ENCODE measurements at regions not wholly inside any gene's neighbourhood (a gene's known extent, or its start where the extent isn't known, plus 50 kb on each side); places are given as distances from the start of the nearest gene placed in this dataset.
A peak's percentile ranks its signal among the peaks of the same experiment; 100 is the strongest.
"Not testable (repeated sequence)": the region's sequence is repeated elsewhere in the genome, so short reads cannot be mapped to it uniquely, and the experiment has no call there.

DNA sequence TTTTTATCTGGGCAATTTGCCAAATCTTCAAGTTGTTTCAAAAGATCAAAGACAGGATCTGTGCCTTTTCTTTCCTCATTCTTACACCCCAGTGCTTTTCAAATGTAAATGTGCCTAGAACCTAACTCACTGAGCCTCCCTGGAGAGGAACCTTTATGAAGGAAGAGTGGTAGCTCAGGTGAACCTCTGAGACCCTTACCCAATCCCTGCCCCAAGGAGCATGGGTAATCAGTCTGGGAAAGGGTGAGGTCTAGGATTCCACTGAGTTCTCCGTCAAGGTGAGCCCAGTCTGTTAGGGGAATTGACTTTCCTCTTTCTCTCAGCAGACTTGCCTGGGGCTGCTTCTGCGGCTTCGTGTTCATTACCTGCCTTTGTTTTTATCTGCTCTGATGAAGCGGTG lies 88.1 kb upstream of the MAP4K4 start:
- no peak for DNase-seq

DNA sequence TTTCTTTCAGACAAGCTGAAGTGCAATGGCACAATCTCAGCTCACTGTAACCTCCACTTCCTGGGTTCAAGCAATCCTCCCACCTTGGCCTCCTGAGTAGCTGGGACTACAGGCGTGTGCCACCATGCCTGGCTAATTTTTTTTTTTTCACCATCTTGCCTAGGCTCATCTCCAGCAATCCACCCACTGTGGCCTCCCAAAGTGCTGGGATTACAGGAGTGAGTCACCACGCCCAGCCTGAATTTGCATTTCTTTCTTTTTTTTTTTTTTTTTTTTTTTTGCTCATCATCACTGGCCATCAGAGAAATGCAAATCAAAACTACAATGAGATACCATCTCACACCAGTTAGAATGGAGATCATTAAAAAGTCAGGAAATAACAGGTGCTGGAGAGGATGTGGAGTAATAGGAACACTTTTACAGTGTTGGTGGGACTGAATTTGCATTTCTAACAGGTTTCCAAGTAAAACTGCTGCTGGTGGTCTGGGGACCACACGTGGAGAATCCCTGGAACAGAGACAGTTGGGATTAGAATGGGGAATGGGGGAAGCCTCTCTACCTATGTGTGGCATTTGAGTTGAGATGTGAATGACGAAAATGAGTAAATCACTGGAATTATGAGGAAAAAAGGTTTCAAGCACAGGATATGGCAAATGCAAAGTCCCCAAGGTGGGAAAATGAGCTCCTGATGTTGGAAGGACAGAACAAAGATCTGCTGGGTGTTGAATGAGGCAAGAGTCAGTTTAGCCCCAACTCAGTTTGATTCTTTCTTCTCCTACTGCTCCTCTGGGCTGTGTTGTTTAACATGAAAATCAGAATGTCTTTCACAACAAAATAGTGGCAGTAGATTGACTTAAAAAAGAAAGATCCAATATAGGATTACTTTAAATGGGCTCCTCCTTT lies 88.8 kb upstream of the MAP4K4 start:
- peak; percentile 8 for DNase-seq

DNA sequence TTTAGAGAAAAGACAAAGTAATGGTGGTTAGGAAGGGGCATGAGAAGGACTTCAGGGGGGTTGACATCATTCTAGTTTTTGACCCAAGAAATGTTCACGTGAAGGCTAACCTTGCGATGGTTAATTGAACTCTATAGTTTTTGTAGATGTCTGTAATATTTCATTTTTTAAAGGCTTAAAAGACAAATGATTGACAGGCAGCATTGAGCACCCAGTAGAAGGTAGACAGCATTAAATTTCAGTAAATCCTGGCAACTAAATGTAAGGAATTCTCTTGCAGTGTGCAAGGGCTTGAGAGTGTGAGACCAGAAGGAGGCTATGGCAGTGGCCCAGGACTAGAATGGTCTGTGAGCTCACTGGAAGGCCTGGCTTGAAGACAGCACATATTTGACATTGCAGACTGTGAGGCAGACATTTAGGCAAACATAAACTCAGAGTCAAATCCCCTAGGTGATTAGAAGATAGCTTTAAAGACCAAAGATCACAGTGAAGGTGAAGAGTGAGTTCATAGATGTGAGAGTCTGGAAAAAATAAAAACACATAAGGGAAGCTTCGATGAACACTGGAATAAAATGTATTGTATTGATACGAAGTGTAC lies 100.1 kb upstream of the MAP4K4 start:
- DNase-seq: peak; percentile 68

DNA sequence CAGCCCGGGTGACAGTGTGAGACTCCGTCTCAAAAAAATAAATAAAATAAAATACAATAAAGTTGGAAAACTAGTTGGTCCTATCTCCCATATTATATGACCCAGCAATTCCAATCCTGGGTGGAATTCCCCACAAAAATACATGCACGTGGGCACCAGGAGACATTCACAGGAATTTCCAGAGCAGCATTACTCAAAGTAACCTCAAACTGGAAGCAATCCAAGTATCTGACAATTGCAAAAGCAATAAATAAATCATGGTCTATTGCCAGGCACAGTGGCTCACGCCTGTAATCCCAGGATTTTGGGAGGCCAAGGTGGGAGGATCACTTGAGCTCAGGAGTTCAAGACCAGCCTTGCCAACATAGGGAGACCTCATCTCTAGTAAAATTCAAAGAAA lies 101.2 kb upstream of the MAP4K4 start:
- peak; percentile 30 for DNase-seq

DNA sequence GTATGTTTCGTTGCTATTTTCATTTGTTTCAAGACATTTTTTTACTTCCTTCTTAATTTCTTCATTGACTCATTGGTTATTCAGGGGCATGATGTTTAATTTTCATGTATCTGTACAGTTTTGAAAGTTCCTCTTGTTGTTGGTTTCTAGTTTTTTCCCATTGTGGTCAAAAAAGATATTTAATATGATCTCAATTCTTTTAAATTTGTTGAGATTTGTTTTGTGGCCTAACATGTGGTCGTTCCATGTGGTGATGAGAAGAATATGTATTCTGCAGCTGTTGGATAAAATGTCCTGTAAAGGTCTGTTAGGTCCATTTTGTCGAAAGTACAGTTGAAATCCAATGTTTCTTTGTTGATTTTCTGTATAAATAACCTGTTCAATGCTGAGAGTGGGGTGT lies 110.3 kb upstream of the MAP4K4 start:
- DNase-seq: no peak

DNA sequence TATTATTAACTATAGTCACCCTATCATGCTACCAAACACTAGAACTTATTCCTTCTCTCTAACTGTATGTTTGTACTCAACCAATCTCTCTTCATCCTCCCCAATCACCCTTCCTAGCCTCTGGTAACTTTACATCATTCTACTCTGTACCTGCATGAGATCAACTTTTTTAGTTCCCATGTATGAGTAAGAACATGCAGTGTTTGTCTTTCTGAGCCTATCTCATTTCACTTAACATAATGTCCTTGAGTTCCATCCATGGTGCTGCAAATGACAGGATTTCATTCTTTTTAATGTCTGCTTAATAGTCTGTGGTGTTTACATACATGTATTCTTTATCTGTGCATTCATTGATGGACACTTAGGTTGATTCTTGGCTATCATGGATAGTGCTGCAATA lies 108.9 kb upstream of the RFX8 start:
- DNase-seq: no peak

DNA sequence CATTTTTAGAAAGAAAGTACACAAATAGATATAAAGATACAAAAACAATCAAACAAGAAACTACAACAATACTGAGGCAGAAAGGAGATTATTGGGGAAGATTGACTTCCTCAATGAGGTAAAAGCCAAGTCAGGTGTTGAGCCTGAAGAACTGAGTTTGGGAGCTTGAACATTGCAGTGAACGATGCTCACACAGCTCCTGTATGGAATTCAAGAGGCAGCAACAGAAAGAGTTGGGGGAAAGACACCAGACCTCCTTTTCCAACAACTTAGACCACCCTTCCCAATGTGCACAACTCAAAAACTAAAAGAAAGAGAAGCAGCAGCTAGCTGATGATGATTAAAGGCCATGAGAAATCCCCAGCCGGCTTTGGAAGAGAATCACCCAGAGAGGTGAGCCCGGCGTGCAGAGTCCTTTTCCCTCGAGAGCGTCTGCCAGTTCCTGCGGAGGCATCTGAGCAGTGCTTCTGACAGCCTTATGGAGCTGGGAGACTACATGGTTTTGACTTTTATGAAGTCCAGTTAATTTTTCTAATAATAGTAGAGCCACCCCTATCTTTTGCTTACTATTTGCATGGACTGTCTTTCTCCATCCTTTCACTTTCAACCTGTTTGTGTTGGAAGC lies 106.9 kb upstream of the RFX8 start:
- no peak for DNase-seq

DNA sequence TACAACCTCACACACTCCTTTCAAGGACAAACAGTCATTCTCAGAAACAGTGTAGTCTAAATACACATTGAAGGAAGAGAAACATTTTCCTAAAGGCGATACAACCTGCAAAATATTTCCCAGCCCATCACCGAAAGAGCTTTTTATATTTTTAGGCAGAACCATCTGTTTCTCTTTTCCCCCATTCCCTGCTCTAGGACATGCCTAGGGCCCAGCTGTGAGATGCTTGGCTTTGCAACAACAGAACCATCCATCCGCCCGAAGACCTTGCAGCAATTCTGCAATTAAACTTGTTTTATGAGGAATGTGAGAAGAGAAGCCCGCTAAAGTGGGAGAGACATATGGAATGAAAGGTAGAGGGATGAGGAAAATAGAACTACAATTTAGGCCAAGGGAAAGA lies 105.6 kb upstream of the RFX8 start:
- no peak for DNase-seq

DNA sequence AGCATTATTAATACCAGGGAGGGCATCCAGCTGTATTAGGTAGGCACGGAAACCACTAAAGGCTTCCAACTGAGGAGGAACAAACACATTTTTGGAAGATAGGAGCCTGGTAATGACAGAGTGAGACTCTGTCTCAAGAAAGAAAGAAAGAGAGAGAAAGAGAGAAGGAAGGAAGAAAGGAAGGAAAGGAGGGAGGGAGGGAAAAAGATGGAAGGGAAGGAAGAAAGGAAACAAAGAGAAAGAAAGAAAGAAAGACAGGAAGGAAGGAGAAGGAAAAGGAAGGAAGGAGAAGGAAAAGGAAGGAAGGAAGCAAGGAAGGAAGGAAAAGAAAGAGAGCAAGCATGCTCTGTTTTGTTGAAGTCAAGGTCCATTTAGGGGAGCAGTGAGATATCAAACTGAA lies 103.8 kb upstream of the RFX8 start:
- no peak for DNase-seq

DNA sequence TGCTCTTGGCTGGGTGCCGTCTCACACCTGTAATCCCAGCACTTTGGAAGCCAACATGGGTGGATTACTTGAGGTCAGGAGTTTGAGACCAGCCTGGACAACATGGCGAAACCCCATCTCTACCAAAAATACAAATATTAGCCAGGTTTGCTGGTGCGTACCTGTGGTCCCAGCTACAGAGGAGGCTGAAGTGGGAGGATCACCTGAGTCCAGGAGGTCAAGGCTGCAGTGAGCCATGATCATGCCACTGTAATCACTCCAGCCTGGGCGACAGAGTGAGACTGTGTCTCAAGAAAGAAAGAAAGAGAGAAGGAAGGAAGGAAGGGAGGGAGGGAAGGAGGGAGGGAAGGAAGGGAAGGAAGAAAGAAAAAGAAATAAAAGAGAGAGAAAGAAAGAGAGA lies 103.2 kb upstream of the RFX8 start:
- DNase-seq: not testable (repeated sequence)

DNA sequence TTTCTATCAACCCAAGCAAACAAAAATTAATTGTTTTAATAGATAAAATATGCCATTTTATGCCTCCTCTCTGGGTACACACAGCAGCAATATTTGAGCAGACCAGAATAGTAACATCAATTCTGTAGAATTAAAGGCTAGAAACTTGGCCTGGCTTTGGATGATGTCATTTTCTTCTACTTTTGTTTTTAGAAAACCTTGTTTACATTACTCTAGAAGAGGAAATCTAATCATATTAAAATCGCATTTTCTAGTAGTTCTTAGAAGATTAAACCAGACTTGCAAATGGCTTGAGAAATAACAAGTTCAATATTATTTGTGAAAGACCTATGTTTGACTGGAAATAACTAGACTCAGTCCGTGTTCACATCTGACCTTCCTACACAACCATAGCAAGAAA lies 102.3 kb upstream of the RFX8 start:
- no peak for DNase-seq

DNA sequence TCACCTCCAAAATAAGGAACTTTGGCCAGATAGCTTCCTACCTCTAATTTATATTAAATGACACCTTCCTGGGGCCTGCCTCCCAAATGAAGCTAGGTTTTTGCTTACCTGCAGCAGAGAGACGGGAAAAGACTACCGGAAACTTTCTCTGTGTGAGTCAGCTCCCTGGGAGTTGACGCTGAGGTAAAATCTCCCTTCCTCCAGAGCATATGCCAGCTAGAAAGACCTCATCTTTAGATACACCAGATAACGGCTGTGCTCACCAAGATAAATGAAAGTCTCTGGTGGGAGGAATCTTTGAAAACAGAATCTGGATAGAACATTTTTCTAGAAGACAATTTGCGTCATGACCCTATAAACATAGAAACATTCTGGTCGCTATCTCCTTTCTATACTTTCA lies 99.7 kb upstream of the RFX8 start:
- no peak for DNase-seq

DNA sequence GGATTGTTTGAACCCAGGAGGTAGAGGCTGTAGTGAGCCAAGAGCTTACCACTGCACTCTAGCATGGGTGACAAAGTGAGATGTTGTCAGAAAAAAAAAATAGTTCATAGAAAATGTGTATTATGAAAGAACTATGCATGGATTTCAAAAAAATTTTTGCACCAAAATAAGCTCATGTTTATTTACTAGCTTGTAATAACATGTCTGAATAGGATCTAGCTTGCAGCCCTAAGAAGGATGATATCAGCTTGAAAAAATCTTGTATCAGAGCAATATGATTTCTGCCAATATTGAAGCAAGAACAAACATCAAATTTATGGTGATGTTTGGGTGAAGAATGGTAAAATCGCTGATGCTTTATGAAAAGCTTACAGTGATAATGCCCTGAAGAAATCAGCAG lies 97.0 kb upstream of the RFX8 start:
- no peak for DNase-seq

DNA sequence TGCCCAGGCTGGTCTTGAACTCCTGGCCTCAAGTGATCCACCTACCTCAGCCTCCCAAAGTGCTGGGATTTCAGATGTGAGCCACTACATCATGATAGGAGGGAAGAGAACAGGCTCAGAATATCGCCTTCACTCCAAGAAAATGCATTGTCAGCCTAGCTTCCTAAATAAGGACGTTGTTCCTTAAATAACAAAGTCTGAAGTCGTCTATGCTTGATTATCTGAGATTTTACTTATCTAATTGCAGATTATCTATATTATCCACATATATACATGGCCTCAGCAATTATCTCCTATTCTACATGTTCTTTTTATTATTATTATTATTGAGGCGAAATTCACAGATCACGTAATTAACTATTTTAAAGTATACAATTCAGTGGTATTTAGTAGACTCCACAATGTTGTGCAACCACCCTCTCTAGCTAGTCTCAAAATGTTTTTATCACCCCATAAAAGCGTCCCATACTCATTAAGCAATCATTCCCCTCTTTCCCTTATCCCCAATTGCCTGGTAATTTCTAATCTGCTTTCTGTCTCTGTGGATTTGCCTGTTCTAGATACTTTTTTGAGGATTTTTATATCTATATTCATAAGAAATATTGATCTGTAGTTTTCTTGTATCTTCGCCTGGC lies 95.1 kb upstream of the RFX8 start:
- DNase-seq: no peak

DNA sequence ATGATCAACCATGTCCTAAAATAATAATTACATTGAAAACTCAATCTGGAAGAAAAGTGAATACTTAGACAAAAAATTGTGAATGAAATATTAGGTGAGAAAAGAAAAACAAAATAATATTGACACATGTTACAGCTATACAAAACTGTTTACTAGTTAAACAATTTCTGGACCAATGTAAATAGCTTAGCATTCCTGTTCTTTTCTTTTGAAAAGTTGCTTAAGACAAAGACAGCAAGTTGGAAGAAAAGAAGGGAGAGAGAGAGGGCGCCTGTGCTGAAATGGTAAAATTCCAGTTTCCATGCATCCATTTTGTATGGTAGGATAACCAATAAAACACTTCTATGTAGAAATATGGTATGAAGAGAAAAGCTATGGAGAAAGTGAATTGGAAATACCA lies 94.1 kb upstream of the RFX8 start:
- DNase-seq: no peak

DNA sequence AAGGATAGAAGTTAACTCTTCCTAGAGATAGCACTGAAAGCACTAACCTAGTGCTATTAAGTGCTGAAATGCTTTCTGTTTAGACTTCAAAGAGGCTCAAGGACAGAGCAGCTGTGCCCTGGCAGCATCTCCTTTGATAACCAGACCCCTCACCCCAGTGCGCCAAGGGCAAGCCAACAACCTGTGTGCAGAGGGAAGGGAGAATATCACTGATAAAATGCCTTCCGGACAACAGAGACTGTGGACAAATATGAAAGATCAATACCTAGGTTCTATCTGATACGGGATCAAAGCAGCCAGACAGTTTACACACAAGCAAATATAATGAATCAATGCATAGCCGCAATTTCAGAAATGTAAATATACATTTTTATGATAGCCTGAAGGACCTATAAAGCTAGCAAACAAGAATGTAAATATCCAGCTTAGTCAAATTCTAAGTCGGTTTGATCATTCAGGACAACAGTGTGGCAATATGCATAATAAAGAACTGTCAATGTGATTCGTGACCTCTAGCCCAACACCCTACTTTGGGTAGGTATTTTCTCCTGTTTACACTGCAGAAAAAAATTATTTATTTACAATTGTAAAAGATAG lies 91.8 kb upstream of the RFX8 start:
- DNase-seq: no peak

DNA sequence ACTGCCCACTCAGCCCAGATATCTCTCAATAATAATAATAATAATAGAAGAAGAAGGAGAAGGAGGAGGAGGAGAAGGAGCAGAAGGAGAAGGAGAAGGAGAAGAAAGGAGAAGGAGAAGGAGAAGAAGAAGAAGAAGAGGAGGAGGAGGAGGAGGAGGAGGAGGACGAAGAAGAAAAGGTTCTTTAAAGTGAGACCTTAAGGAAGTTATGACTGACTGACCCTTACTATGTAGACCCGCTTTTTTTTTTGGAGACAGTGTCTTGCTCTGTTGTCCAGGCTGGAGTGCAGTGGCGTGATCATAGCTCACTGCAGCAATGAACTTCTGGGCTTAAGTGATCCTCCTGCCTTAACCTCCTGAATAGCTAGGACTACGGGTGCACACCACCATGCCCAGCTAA lies 88.9 kb upstream of the RFX8 start:
- no peak for DNase-seq

DNA sequence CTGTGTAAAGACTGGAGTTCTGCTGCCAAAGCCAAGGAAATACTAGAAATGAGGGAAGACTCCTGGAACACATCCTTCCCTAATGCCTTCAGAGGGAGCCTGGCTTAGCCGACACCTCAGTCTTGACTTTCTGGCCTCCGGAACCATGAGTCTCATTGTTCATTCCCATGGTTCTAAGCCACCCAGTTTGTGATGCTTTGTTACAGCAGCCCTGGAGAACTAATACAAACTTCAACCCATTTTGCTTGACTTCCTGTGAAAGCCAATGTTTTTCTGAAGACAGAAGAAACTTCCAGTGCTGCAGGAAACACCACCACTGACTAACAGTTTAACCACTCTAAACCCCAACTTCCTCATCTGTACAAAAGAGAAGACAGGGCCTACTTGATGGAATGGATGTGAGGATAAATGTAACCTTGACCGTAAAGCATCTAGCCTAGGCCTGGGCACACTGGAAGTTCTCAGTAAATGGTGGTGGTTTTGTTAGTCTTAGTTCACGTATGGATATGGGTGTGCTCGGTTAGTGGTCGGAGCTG lies 85.9 kb upstream of the RFX8 start:
- DNase-seq: no peak

DNA sequence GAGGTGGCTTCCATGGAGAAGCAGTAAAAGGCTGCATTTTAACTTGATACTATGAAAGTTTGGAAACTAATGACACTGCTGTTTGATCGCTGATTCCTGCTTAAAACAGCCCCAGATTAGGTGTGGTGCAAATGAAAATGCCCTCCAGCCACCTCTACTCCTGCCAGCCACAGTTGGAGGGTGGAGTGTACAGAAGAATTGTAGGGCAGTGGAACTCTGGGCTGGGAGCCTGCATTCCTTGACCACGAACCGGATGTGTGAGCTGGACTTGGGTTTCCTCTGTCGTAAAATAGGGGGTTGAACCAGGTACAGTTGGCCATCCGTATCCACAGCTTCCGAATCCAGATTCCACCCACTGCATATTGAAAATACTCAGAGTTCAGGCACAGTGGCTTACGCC lies 84.6 kb upstream of the RFX8 start:
- DNase-seq: no peak

DNA sequence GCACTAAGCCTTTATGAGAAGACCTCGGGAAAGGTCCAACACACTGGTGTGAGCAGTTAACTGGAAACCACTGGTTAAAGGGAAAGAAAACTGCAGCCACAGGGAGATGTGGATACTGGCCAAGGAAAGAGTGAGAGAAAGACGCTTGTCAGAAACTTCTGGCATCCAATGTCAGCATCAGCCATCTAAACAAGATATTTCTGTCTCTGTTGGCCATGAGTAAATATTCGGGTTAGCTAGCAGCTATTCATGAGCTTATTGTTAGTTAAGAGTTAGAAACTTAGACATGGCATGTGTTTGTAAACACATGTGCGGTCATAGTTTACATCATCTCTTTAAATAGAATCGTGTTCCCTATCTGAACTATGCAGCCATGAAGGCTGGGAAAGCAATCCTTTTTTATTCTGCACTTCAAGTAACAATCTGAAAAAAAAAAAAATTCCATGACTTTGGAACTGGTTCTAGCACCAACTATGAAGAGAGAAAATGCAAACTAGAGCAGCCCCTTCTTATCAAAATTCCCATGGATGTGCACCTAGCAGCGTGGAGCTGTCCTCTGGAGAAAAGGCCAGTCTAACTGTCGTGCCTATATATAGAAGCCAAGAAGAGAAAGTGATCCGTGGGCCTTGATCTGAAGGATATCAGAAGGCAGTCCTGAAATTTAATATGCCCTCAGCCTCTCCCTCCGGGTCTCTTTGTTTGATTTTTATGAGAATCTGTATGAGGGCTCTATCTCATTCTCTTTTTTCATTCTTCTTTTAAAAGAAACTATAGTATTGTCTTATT lies 84.0 kb upstream of the RFX8 start:
- peak; percentile 11 for DNase-seq

DNA sequence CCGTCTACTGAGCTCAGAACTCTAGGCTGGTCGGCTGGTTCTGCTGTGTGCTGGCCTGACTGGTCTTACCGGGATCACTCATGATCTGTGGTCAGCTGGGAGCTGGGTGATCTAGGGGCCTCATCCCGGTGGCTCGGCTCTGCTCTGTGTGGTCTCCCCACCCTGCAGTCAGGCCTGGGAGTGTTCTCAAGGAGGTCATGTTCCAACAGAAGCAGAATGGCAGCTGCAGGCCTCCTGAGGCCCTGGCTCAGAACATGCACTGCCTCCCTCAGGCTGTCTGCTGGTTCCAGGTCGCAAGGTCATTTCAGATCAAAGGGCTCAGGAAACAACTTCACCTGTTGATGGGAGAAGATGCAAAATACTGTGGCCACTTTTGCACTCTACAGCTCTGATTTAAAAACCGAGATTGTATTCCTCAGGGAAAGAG lies 81.1 kb upstream of the RFX8 start:
- no peak for DNase-seq

DNA sequence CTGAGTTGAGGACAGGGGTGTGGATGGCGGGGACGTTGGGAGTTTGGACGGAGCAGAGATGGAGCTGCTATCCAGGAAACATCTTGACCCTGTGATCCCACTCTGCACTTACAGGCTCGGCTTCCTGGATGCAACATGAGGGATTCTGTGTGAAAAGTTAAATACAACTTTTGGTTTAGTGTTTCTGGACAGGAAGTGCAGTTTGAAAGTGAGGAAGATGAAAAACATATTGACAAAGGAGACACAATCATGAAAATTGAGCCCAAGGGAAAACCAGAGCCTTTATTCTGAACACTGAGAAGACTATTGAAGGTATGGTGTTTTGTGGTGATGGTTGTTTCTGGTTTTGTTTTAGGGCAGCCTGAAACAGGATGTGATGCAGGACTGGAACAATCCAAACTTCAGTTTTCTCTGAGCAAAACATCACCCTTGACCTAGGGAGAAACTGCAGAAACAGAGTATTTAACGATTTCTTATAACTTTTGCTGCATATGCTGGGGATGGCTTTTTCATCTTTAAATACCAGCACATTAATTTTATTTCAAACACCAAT lies 76.5 kb upstream of the RFX8 start:
- DNase-seq: no peak

All from fibroblast of skin of right biceps (primary cell).